ENCODE measurements at regions not wholly inside any gene's neighbourhood (a gene's known extent, or its start where the extent isn't known, plus 50 kb on each side); places are given as distances from the start of the nearest gene placed in this dataset.

DNA sequence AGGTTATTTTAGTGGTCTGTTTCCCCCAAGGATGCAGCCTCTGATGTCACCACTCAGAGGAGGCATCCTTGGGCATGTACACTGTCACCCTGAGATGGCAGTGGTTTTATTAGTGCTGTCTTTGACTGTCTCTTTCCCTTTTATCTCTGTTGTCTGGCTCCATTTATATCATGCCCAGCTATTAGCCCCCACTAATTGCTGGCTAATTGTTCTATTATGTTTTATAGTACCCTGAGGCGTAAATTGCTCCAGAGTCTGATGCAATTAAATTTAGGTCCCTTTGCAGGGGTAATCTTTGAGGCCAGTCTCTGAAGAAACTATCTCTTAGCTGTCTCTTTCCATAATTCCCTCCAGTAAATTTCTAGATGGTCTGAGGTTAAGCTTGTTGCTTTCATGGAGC, 301.0 kb upstream of the KLHL29 start:
- no peak for DNase-seq (ENCODE audit: low spot score)

DNA sequence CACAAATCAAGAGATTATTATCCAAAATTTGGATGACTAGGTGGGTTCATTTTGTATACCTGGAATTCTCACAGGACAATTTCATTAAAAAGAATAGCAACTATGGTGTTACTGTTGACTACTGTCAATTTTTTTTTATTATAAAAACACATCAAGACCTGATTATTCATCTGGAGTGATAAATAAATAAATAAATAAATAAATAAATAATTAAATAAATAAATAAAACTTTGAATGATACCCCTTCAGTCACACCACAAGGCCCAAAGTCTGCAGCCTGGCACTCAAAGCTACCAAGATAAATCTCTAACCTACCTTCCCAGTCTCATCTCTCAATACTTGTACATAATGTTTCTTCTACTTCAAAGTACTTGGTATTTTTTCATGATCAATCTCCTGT, 294.0 kb upstream of the KLHL29 start:
- no peak for DNase-seq (ENCODE audit: low spot score)

DNA sequence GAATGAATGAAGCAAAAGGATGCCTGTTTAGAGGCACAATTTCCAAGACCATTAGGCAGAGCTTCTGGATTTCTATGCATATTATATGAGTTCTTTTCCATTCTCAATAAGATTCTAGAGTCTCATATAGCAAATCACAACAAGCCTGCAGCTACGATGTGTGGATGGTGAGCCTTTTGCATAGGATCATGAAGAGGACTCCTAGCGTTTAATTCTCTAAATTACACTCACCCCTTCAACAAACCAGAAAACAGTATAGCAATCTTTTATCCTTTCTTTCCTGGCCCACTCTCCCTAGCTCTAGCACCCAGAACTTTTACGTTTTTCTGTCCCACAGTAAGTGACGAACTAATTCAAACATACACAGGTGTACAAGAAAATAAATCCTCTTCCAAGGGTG, 293.1 kb upstream of the KLHL29 start:
- DNase-seq (ENCODE audit: low spot score) = no peak

DNA sequence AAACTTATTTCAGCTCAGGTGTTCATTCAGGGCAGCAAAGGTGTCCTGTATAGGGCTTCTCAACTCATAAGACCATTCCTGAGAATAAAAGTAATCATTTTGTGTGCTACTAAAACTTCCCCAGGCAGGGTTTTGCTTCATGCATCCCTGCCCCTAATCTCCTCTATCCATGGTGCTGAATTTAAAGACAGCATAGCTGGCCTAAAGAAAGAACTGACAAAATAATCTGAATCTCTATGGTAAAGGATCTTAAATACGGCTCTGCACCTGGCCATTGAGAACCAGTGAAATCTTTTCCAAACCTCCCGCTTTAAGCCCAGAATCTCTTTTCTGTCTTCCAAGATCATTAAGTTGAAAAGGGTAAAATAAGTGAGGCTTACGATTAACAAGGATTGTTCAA, 292.1 kb upstream of the KLHL29 start:
- DNase-seq (ENCODE audit: low spot score) = no peak

DNA sequence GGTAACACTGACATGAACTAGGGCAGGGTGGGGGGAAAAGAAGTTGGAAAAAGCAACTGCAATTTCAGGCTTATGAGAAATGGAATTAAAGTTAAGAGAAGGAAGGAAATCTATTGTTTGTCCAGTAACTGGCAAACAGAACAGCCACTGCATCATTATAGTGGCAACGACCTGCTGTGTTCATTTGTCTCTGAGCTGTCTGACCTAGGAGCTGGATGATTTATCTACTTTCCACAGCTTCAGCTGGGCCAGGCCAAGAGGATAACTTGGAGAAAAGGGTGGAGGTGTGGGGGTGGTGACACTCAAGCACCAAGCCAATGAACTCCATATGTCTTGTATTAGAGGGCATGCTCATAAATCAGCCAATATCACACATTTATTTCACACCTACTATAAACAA, 291.5 kb upstream of the KLHL29 start:
- no peak for DNase-seq (ENCODE audit: low spot score)

DNA sequence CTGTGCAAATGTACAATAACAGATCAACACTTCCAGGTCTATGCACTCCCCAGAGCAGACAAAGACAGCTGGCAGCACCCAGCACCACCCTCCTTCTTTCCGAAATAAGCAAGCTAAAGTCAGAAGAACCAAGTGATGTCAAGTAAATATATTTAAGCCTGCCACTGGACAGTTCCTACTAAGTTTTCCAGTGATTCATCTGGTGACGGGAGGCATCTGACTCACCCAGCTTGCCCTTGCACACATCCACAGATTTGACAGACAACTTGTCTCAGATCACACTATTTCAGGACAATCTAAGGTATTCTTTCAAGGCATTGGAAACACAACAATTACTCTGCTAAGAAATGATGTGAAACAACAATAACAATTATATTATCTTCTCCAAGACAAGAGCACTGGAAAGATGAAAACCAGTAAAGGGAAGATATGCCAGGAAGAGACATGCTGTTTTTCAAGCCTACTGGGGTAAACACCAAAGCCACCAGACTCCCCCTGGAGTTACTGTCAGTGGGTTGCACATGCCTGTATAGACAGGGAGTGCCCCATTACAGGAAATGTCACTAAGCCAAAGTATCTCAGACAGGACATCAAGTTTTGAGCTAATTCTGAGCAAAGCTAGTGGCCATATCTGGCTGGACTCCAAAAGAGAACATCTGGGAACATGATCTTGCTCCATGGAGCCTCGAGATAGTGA, 287.9 kb upstream of the KLHL29 start:
- DNase-seq (ENCODE audit: low spot score) = no peak

DNA sequence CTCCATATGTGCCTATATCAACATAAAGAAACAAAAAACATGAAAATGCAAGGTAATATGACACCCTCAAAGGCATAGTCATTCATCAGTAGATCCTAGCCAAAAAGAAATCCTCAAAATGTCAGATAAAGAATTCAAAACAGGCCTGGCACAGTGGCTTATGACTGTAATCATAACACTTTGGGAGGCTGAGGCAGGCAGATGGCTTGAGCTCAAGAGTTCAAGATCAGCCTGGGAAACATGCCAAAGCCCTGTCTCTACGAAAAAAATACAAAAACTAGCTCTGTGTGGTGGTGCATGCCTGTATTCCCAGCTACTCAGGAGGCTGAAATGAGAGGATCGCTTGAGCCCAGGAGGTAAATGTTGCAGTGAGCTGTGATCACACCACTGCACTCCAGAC, 284.6 kb upstream of the KLHL29 start:
- DNase-seq (ENCODE audit: low spot score) = no peak

DNA sequence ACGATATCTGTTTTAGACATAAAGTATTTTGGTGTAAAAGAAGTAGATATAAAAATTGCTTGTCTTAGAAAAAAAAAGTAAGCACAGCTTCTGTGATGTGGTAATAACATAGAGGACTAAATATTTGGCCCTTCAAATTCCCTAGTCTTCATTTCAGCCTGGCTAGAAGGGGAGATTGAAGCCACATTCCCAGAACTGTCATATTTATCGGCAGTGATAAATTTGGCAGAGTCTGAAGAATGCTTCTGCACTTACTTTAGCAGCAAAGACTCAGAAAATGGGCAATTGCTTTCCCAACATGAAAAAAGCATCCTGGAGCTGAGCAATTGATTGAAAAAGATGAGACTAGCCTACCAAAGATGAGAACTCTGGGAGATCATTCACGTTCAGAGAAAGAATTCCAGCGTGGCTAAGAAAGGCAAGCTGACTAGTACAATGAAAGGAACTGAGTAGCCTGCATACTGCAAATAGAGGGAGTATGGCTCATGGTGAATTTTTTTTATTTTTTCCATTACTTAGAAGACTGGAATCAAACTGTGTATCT, 278.7 kb upstream of the KLHL29 start:
- DNase-seq (ENCODE audit: low spot score) = no peak

DNA sequence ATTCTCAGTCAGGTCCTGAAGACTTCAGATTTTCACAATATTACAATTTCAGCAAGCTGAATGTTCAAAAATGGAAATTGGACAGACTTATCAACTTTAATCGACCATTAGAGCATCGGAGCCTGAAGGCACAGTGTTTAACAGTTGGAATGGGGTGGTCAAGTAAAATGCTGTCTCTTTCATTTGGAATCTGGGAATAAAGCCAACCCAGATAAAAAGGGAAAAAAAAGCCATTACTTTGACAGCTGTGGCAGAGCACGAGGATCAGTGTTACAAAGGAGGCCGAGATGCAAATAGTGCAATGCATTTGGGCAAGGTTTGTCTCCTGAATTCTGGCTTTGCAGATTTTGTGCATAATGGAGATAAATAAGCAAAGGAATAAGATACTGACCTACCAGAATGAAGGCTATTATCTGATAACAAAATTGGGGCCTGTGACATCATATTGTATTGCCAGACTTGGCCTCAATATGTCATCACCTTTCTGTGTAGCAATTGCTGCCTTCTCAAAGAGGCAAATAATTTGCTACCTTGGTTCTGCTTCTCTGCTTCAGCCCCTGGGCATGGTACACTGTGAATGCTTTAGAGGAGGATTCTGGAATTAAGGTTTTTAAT, 277.5 kb upstream of the KLHL29 start:
- DNase-seq (ENCODE audit: low spot score) = no peak

DNA sequence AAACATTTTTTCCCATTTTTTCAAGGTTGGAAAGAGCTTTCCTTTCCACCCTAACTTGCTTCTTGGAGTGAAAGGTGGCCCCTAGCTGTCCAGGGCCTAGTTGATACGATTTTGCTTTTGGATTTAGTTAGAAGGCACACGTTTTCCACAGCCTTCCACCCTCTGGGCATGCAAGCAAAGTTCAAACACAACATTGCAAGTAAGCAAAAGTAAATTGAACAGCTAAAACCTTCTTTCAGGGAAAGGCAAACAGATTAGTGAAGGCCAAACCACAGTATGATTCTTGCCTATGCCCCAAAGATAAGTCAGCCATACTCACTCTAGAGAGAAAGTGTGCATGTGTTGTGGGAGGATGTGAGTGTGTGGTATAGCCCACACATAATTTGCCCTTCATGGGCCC, 273.7 kb upstream of the KLHL29 start:
- DNase-seq (ENCODE audit: low spot score) = no peak

DNA sequence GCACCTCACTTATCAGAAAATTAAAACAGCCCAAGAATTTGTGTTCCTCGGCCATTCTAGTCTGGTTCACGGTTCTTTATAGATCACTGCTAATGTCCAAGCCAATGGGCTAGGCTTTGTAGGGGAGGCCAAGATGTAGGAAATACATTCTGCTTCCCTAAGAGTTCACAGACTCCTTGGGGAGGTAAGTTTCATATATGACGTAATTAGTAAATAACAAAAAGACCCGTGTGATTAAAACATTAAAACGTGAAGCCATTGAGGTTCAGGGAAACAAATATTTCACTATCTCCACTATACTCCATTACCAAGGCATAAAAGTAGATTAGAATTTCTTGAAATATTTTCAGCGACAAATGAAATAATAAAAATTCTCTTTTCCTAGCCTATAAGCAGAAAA, 272.5 kb upstream of the KLHL29 start:
- no peak for DNase-seq (ENCODE audit: low spot score)

DNA sequence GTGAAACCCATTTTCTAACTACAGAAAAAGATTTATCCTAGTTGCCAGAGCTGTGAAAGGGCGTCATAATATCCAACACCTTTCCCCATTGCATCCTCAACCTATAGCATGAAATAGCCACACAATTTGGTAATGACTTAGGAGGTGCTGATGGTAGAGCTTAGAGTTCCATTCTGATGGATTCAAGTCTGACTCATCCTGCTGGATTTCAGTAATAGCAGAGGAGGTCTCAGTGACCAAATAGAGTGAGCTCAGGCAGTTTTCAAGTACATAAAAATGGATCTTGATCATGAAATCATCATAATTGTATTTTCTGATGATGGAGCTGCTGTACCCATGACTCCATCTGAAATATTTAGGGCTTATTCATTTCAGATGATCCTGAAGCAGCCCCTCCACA, 270.7 kb upstream of the KLHL29 start:
- no peak for DNase-seq (ENCODE audit: low spot score)

DNA sequence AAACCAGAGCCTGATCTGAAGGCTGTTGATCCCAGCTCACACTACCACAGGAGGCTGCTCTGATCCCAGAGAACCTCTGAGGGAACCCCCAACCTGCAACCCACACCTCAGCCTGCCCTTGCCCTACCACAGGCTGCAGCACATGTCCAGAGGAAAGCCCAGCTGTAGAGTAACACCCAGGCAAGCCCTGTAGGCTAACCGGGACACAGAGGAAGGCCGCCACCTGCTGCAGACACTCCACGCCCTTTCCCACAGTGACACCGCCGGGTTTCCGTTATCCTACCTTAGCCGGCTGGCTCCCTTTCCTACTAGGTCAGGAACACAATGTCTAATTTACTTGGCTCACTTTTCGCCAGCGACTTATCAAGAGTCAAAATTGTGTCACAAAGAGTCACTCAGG, 266.7 kb upstream of the KLHL29 start:
- DNase-seq (ENCODE audit: low spot score) = no peak

DNA sequence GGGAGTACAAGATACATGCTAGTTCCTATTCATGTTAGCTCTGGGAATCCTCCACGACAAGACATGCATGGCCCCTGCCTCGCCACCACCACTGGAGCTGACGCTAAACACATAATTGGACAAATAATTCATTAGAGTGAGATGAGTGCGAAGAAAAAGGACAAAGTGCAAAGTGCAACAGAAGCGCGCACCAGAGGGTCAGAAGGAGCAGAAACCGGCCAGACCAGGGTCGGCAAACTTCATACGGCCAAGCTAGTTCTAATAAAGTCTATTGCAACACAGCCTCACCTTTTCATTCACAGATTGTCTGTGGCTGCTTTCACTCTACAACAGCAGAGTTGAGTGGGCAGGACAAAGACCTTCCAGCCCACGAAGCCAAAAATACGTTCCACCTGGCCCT, 266.1 kb upstream of the KLHL29 start:
- DNase-seq (ENCODE audit: low spot score) = no peak

DNA sequence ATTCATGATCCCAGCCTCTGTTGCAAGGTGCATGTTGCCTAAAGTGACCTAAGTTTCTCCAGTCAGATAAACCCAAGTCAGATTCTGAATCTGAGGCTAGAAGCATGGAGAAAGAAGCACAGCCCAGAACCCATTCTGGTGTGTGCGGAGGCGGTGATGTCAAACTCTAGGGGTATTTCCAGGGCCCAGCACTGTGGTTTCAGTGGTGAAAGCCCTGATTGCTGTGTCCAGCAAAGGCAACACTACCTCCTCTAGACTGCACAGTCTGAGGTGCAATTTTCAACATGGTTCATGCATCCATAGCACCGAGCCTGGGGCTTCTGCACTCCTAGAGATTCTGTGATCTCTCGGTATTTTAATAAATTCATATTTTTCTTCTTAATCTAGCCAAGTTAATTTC, 264.8 kb upstream of the KLHL29 start:
- DNase-seq (ENCODE audit: low spot score) = no peak

DNA sequence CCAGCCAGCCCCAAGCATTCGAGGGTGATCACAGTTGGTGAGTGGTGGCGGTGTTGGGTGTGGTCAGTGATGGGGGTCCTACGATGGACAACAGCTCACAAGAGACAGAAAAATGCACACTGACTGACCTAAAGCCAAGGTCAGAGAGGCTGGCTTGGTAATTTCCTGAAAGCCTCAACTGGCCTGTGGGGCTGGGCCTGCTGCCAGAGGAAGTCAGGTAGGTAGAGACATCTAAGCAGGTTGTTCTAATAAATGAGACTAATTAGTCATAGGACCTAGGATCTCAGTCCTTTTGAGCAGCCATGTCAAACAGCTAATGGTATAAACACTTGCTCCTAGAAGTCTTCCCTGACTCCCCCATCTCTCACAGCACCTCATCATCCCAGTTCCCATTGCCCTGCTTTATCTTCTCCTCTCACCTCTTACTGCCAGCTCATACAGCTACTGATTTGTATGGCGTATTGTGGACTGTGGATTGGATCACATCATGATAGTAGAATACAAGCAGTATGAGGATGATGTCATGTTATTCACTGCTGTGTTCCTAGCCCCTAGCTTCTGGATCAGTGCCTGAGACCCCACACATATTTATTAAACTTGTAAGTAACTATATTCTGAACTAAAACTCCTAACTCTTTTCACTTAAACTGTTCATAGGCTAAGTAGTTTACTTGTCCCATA, 262.9 kb upstream of the KLHL29 start:
- no peak for DNase-seq (ENCODE audit: low spot score)

DNA sequence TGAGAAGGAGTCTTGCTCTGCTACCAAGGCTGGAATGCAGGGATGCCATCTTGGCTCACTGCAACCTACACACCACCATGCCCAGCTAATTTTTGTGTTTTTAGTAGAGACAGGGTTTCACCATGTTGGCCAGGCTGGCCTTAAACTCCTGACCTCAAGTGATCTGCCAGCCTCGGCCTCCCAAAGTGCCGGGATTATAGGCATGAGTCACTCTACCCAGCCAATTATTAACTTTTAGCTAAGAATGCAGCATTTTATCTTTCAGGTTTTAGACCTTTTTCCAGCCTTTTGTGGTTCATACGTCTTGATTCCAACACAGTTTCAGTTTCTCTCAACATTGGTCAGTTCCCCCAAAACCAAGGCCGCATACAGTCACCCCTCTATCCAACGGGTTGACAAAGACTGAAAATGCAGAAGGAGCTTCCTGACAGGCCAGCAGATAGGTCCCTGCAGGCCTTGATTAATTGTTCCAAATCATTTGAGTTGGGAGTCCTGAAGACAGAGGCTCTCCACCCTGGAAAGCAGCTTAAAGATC, 262.2 kb upstream of the KLHL29 start:
- DNase-seq (ENCODE audit: low spot score) = no peak

DNA sequence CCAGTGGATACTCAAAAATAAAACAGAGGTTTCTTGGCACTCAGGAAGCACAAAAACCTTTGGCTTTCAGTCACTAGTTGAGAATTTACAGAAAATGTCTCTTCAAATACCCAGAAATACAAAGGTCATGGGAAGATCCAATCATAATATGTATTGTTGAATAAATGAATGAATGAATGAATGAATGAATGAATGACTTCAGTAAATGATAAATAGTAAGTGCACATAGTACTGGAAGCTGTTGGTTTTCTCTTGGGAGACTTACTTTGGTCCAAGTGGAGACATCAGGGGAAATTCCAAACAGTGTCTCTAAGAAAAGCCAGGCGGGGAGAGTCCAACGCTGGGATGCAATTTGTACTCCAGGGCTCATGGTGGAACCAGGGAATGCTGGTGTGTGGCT, 261.3 kb upstream of the KLHL29 start:
- no peak for DNase-seq (ENCODE audit: low spot score)

DNA sequence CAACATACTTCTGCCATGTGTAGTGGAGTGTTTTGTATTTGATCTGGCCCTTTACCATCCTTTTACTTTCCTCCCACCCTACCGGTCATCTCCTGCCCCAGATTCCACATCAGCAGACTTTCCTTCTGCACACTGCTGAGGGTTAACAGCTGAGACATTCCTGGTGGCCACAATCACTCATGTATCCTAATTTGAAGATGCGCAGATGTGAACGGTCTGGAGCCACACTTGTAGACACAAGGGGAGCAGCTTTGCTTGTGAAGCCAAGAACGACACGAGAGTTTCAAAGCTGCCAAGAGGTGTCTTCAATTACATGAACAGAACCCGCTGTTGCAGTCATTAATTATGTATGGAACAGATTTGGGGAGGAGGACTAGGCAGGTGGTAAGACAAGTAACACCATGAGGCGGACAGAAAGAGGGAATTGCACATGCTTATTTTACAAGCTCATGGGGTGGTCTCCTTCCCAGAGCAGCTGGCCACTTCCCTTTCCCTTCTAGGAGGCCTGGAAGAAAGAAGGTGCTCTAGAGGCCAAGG, 260.7 kb upstream of the KLHL29 start:
- no peak for DNase-seq (ENCODE audit: low spot score)

DNA sequence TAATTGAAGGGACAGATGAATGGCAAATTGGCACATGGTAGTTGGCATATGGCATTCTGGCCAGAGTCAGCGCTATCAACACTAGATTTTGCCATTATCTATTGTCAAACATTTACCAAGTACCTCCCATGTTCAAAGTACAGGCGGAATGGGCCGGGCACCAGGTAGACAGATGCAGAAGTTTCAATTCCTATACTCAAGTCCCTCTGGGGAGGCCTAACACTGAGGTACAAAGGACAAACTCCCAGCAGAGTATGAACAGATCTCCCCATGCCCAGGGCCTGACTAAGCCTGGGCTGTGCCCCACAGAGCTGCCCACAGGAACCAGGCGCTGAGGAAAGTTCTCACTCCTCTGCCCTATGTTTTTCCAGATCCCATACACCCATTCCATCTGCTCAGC, 257.5 kb upstream of the KLHL29 start:
- DNase-seq (ENCODE audit: low spot score) = no peak

DNA sequence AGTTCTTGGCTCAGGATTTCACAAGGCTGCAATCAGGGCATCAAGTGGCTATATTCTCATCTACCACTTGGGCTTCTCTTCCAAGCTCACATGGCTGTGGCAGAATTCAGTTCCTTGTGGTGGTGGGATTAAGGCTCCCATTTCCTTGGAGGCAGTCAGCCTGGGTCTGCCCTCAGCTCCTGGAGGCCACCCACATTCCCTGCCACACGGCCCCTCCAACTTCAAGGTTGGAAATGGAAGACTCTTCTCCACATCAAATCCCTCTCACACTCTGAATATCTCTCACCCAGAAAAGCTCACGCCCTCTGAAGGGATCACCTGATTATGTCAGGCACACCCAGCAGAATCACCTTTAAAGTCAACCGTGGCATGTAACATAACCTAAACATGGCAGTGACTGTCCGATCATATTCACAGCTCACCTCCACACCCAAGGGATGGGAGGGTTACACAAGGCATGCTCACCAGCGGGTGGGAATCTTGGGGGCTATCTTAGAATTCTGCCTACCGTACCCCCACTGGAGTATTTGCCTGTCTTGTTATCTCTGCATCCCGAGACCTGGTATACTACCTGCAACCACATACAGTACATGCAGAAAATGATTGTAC, 256.2 kb upstream of the KLHL29 start:
- DNase-seq (ENCODE audit: low spot score) = no peak

DNA sequence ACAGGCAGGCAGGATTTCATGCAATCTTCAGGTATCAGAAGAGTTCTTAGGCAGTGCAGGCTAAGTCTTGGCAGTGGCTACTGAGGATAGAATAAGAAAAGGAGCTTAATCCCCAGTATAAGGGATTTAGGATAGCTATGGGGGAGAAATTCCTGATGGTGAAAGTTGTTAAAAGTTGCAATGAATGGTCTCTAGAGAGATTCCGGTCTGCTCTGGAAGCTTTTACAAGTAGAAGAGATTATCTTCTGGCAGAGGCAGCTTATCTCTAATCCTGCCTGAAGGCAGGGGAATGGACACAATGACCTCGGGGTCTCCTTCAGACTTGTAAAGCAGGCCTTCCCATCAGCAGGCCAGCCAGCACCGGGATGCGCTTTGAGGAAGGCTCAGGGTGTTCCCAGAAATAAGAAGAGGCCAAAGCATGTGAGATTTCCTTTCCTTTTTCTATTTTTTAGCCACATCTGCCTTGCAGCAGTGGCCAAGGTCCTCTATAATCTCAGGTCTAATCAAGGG, 253.9 kb upstream of the KLHL29 start:
- no peak for DNase-seq (ENCODE audit: low spot score)

Measured in CD4-positive, alpha-beta T cell treated with Interleukin-6 at 100 ng/mL for 8 hours (primary cell).